Cardiac muscle cell (in vitro differentiated cells and primary cell): ENCODE measurements at regions not wholly inside any gene's neighbourhood (a gene's known extent, or its start where the extent isn't known, plus 50 kb on each side); places are given as distances from the start of the nearest gene placed in this dataset.

Experiments
- DNase-seq, 2 donors: peaks; one replicate each; pipeline versions ENCODE4 v3.0.0 to v3.0.0-alpha.2; 2010 to 2017; ENCODE audit warnings: low read depth in 1 of 2, low spot score in 1 of 2
- H3K27ac ChIP-seq: fragments of 200-600 bp; sonication (generic); 2 replicates; pipeline ENCODE4 v1.5.1; 2016
- H3K27me3 ChIP-seq: fragments of 200-600 bp; sonication (generic); 2 replicates; pipeline ENCODE4 v1.6.0; 2016; ENCODE audit warnings: control low read depth
- H3K36me3 ChIP-seq: fragments of 200-600 bp; sonication (generic); 2 replicates; pipeline ENCODE4 v1.5.1; 2016; ENCODE audit warnings: control low read depth
- H3K4me1 ChIP-seq: fragments of 200-600 bp; sonication (generic); 2 replicates; pipeline ENCODE4 v1.8.1; 2017; ENCODE audit warnings: low read depth, mild to moderate bottlenecking, mixed run types
- H3K4me3 ChIP-seq: fragments of 200-600 bp; sonication (generic); 2 replicates; pipeline ENCODE4 v1.5.1; 2016; ENCODE audit warnings: mild to moderate bottlenecking
- H3K9me3 ChIP-seq: fragments of 200-600 bp; sonication (generic); 2 replicates; pipeline ENCODE4 v1.5.1; 2017; ENCODE audit warnings: low read depth, mild to moderate bottlenecking, control low read depth
- TF ChIP-seq, protein P1 (sequence below): IDR thresholded peaks from 2 replicates; pipeline ENCODE4 v1.5.1; 2012; ENCODE audit warnings: low read depth, mild to moderate bottlenecking, low read length

DNA sequence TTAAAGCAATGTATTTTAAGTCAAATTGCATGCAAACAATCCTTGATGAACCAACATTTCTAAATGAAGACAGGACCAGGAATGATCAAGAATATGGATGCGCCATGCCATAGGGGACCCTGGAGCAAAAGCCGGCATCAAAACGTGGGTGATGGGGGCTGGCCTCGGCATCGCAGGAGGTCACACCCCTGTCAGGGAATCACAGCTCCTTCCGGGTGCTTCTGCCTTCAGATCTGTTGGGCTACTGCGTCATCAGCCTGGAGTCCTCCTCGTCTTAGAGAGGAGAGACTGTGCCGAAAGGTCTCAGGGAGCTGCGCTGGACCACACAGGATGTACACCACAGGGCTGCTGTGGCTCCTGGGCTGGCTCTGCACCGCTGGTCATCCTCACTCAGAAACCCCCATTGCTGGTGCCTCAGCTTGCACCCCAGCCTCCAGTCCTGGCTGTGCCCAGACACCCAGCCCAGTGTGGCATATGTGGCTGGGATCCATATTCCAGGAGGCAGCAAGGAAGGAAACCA, 152.9 kb upstream of the PPP1R26 start:
- Histone ChIP-seq H3K27ac (no peak overlapping the region), H3K4me3 (no peak overlapping the region)
- TF ChIP-seq, protein P1, sequence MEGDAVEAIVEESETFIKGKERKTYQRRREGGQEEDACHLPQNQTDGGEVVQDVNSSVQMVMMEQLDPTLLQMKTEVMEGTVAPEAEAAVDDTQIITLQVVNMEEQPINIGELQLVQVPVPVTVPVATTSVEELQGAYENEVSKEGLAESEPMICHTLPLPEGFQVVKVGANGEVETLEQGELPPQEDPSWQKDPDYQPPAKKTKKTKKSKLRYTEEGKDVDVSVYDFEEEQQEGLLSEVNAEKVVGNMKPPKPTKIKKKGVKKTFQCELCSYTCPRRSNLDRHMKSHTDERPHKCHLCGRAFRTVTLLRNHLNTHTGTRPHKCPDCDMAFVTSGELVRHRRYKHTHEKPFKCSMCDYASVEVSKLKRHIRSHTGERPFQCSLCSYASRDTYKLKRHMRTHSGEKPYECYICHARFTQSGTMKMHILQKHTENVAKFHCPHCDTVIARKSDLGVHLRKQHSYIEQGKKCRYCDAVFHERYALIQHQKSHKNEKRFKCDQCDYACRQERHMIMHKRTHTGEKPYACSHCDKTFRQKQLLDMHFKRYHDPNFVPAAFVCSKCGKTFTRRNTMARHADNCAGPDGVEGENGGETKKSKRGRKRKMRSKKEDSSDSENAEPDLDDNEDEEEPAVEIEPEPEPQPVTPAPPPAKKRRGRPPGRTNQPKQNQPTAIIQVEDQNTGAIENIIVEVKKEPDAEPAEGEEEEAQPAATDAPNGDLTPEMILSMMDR: no peak

DNA sequence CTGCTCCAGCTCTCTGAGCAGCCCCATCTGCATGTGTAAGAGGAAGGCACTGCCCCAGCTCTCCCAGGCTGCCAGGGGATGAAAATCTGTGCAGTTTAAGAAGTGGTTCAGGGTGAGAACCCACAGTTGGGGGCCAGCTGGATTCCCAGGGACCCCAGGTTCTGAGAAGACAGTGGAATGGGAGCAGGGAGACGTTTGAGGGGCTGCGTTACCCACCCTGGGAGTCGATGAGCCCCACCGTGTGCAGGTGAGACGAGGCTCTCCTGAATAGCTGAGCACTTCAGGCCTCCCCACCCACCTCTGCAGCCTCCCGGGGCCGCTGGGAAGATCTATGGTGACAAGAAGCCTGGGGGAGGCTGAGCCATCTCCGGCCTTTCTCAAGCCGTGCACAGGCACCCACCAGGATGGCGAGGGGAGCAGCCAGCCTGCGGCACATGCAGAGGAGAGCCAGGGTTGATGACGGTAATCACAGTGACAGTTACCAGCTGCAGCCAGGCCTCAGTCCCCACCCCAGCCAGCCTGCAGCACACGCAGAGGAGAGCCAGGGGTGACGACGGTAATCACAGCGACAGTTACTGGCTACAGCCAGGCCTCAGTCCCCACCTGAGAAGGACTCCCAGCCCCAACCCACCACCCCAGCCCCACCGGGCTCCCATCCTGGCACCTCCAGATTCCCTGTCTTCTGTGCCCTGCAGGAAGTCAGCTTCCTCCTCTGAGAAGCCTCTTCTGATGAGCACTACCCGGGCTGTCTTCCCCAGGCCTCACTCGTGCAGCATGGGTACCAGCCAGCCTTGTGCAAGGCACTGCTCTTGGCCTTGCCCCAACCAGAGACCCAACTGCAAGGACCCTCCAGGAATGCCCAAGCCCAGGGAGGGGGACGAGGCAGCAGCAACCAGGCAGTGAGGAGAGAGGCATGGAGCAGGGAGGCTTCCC, 150.8 kb upstream of the PPP1R26 start:
- Histone ChIP-seq H3K27me3 (no peaks in the 10 kb centered on the region), H3K36me3 (no peaks in the 10 kb centered on the region), H3K27ac (no peak overlapping the region), H3K4me3 (no peak overlapping the region), H3K4me1 (no peaks in the 10 kb centered on the region), H3K9me3 (no peaks in the 10 kb centered on the region)
- no peak for DNase-seq
- TF ChIP-seq, protein P1: no peak

More for the DNA sequence above, 152.9 kb upstream of the PPP1R26 start:
- no peak for DNase-seq
- no peaks in the 10 kb centered on the region for H3K27me3 ChIP-seq
- no peaks in the 10 kb centered on the region for H3K9me3 ChIP-seq
- no peaks in the 10 kb centered on the region for H3K4me1 ChIP-seq
- no peaks in the 10 kb centered on the region for H3K36me3 ChIP-seq

DNA sequence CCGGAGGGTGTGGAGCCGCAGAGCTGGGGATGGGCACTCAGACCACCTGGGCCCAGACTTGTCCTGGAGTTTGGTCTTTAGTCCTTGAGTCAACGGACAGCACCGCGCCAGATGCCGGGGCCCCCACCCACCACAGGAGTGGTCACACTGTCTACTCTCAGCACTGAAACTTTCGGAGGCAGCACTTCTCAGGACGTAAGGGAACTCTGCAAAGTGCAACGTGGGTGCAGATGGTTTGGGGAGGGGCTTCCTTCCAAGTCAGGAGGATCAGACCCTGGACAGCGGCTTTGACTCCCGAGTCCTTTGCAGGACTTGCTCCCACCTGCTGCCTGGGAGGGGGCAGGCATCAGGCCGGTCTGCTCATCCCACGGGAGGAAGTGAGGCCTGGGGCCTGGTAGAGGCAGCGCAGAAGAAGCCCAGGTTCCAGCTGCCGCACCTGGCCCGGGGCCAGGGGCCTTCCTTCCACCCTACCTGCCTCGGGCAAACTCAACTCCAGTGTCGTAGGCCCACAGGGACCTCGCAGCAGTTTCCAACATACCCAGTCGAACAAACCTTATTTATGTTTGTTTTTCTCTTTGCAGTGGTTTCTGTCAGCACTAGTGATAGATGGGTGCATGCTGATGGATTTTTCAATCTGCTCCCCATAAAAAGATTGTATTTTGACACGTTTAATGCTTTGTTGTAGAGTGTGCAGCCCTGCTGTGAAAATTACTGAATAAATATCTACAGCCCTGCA, 149.8 kb upstream of the PPP1R26 start:
- peak in 1 of 2 donors; percentile 75 for DNase-seq
- Histone ChIP-seq H3K27ac (no peak overlapping the region), H3K27me3 (no peaks in the 10 kb centered on the region), H3K9me3 (no peaks in the 10 kb centered on the region), H3K4me3 (no peak overlapping the region), H3K4me1 (no peaks in the 10 kb centered on the region), H3K36me3 (no peaks in the 10 kb centered on the region)
- TF ChIP-seq, protein P1: no peak

DNA sequence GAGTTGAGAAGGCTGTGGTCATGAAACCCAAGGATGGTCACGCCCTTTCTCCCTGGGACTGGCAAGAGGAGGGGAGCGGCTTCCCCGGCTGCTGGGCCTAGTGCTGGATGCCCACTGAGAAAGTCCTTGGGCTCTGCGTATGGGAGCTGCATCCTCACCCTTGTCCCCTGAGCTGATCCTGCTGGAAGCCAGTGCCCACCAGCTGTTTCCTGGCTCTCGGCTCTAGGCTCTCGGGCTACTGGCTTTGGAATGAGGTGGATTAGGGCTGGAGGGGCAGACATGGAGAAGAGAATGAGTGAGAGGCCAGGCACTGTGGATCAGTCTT, 149.3 kb upstream of the PPP1R26 start:
- H3K27me3 ChIP-seq: no peaks in the 10 kb centered on the region
- DNase-seq: no peak
- H3K27ac ChIP-seq: no peak overlapping the region

More for the DNA sequence above, 149.3 kb upstream of the PPP1R26 start:
- Histone ChIP-seq H3K4me3 (no peak overlapping the region), H3K36me3 (no peaks in the 10 kb centered on the region), H3K4me1 (no peaks in the 10 kb centered on the region), H3K9me3 (no peaks in the 10 kb centered on the region)
- TF ChIP-seq, protein P1: no peak
